ENCODE measurements at regions not wholly inside any gene's neighbourhood (a gene's known extent, or its start where the extent isn't known, plus 50 kb on each side); places are given as distances from the start of the nearest gene placed in this dataset.

DNA sequence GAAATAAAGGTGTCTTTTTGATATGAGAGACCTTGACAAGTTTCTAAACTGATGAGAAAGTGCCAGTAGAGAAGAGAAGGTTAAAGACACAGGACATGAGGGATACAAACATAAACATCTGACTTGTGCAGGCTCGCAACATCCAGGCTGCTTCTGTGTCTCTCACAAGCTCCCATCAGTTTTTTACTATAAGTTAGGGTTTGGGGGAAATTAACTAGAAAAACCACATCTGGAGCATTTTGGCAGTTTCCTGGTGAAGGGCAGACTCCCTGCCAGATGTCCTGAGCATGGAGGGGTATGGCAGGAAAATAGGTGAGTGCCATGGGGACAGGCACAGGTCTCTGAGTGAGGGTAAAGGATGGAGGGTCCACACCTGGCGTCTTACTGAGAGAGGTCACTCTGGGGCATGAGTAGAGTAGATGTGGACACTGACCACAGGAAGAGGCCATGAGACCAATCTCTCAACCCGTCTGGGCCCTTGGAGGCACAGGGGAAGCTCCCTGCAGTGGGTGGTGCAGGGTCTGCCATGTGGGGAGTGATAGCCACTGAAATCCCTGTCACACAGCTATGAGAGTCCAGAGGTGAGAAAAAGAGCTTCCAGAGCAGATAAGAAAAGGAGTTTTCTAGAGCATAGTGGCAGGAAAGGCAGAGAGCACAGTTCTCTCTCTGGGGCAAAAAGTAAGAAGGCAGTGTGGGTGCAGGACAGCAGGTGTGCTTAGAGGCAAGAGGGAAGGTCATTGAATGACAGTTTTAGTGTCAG is 193.3 kb upstream of the SYNDIG1 start:
- no peak overlapping the region for H3K27ac ChIP-seq

DNA sequence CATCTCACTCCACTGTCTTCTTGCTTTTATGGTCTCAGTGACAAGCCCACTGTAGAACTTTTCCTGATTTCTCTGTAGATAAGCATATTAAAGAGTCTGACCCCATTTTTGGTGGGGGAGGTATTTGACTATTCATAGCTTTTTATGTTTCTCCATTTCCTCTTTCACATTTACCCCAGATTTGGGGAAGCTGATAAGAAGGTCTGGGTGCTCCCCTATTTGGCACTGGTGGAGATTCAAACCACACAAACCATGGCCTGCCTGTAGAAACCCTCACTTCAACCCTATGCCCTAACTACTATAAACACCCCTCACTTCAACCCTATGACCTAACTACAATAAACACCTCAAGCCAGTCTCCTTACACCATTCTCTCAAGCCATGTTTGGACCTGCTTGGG is 196.2 kb upstream of the SYNDIG1 start:
- Histone ChIP-seq H3K27ac (no peak overlapping the region), H3K9me3 (peaks cover 9% of the 10 kb centered on the region), H3K4me1 (no peaks in the 10 kb centered on the region), H3K27me3 (ENCODE audit: low read depth) (no peaks in the 10 kb centered on the region), H3K36me3 (no peaks in the 10 kb centered on the region), H3K4me3 (no peak overlapping the region)
- intact Hi-C loops (cut with DNase I), result no loop called here
- no peak for DNase-seq
- TF ChIP-seq, protein P1, sequence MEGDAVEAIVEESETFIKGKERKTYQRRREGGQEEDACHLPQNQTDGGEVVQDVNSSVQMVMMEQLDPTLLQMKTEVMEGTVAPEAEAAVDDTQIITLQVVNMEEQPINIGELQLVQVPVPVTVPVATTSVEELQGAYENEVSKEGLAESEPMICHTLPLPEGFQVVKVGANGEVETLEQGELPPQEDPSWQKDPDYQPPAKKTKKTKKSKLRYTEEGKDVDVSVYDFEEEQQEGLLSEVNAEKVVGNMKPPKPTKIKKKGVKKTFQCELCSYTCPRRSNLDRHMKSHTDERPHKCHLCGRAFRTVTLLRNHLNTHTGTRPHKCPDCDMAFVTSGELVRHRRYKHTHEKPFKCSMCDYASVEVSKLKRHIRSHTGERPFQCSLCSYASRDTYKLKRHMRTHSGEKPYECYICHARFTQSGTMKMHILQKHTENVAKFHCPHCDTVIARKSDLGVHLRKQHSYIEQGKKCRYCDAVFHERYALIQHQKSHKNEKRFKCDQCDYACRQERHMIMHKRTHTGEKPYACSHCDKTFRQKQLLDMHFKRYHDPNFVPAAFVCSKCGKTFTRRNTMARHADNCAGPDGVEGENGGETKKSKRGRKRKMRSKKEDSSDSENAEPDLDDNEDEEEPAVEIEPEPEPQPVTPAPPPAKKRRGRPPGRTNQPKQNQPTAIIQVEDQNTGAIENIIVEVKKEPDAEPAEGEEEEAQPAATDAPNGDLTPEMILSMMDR (IDR thresholded peaks at IDR 0.05), result no peak
- no peak for ATAC-seq

More for the DNA sequence above, 193.3 kb upstream of the SYNDIG1 start:
- Histone ChIP-seq H3K4me3 (no peak overlapping the region), H3K36me3 (no peaks in the 10 kb centered on the region), H3K9me3 (peaks cover 9% of the 10 kb centered on the region), H3K27me3 (ENCODE audit: low read depth) (no peaks in the 10 kb centered on the region), H3K4me1 (no peaks in the 10 kb centered on the region)
- ATAC-seq, result no peak
- intact Hi-C loops (cut with DNase I), result no loop called here
- no peak for DNase-seq
- TF ChIP-seq, protein P1 (IDR thresholded peaks at IDR 0.05), result no peak

DNA sequence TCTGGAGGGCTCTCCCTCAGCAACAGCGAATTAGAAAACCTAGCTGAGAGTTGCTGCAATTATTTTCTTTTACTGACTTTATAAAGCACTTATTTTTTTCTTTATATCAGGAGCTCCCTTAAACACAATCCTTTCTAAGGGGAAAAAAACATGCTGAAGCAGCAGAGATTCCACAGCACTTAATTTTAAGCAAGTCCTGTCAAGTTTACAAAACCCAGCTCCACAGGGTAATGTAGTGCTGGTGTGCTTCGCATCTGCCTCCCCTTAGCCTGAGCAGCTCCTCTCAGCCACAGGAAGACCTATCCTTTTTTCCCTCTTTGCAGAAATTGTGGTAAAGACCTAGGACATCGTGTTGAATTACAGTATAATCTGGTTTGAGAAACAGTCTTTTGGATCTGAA is 208.1 kb upstream of the SYNDIG1 start:
- TF ChIP-seq, protein P1 (IDR thresholded peaks at IDR 0.05), result no peak
- no peak overlapping the region for H3K4me3 ChIP-seq
- H3K27me3 ChIP-seq (ENCODE audit: low read depth), result no peaks in the 10 kb centered on the region
- no peaks in the 10 kb centered on the region for H3K4me1 ChIP-seq
- H3K36me3 ChIP-seq, result no peaks in the 10 kb centered on the region
- no peaks in the 10 kb centered on the region for H3K9me3 ChIP-seq
- no peak for ATAC-seq
- intact Hi-C loops (cut with DNase I), result no loop called here
- no peak overlapping the region for H3K27ac ChIP-seq
- no peak for DNase-seq

DNA sequence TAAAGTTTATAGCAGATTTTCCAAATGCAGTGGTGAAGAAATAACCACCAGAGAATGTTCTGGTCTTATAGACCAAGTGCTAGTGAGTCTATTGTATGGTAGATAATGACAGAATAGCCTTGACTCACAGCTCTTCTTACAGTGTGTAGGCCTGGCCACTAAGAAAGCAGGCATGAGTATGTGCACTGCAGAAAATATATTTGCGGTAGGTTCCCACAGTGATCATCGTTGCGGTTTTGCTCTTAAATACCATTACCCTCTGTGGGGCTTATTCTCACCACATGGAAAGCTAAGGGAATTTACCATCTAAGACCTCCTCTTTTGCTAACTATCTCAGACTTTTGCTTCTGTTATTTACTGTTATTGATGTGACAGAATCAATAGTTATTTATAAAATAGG is 212.3 kb upstream of the SYNDIG1 start:
- TF ChIP-seq, protein P1 (IDR thresholded peaks at IDR 0.05), result no peak
- intact Hi-C loops (cut with DNase I), result no loop called here
- H3K4me3 ChIP-seq, result no peak overlapping the region
- H3K27ac ChIP-seq, result no peak overlapping the region
- no peaks in the 10 kb centered on the region for H3K9me3 ChIP-seq
- DNase-seq (no peak), ATAC-seq (no peak)
- no peaks in the 10 kb centered on the region for H3K27me3 ChIP-seq (ENCODE audit: low read depth)
- no peaks in the 10 kb centered on the region for H3K4me1 ChIP-seq
- no peaks in the 10 kb centered on the region for H3K36me3 ChIP-seq

DNA sequence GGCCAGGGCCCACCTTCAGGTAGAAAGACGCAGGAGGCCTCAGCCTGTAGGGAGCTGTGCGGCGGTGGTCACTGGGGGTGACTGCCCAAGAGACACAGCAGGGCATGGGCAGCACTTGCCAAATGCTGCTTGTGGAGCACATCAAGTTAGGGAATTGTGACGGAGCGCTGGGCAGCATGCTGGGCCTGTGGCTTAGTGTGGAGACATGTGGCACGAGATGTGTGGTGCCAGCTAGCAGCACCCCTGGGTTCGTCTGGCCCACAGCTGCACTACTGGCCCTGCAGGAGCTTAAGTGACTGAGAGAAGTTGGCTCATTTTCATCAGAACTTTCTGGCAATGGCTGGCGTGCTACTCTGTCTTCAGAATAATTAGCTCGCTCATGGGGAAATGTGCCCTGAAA is 213.1 kb upstream of the SYNDIG1 start:
- DNase-seq (no peak), ATAC-seq (no peak)
- intact Hi-C loops (cut with DNase I), result no loop called here
- TF ChIP-seq, protein P1 (IDR thresholded peaks at IDR 0.05), result no peak
- no peaks in the 10 kb centered on the region for H3K36me3 ChIP-seq
- H3K9me3 ChIP-seq, result no peaks in the 10 kb centered on the region
- no peaks in the 10 kb centered on the region for H3K4me1 ChIP-seq
- H3K4me3 ChIP-seq, result no peak overlapping the region
- H3K27me3 ChIP-seq (ENCODE audit: low read depth), result no peaks in the 10 kb centered on the region
- no peak overlapping the region for H3K27ac ChIP-seq
